ENCODE measurements at regions not wholly inside any gene's neighbourhood (a gene's known extent, or its start where the extent isn't known, plus 50 kb on each side); places are given as distances from the start of the nearest gene placed in this dataset.

DNA sequence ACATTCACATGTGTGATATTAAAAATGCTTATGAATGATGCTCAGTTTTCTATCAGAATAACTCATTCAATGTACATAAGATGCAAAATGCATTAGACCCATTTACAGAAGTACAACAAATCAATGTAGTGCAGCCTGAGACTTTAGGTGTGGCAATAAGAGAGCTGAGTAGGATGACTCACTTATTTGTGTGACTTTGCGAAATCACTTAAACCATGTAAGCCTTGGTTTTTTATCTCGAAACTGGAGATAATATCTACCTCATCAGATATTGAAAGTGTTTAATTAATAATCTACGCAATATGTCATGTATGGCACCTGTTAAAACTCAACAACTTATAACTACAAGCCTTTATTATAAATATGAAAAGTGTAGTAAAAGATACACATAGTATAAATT lies 105.7 kb upstream of the LUZP2 start:
- TF ChIP-seq, protein P1, sequence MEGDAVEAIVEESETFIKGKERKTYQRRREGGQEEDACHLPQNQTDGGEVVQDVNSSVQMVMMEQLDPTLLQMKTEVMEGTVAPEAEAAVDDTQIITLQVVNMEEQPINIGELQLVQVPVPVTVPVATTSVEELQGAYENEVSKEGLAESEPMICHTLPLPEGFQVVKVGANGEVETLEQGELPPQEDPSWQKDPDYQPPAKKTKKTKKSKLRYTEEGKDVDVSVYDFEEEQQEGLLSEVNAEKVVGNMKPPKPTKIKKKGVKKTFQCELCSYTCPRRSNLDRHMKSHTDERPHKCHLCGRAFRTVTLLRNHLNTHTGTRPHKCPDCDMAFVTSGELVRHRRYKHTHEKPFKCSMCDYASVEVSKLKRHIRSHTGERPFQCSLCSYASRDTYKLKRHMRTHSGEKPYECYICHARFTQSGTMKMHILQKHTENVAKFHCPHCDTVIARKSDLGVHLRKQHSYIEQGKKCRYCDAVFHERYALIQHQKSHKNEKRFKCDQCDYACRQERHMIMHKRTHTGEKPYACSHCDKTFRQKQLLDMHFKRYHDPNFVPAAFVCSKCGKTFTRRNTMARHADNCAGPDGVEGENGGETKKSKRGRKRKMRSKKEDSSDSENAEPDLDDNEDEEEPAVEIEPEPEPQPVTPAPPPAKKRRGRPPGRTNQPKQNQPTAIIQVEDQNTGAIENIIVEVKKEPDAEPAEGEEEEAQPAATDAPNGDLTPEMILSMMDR (optimal IDR thresholded peaks at IDR 0.05 in 1 of 3, IDR thresholded peaks at IDR 0.05 in 1 of 3, conservative IDR thresholded peaks at IDR 0.05 in 1 of 3; ENCODE audit: extremely low read depth in 1 of 3, insufficient read depth in 2 of 3, low read length in 3 of 3) = no peak
- no peak for TF ChIP-seq EZH2 (IDR thresholded peaks at IDR 0.05; ENCODE audit: low read length)
